ENCODE measurements at regions not wholly inside any gene's neighbourhood (a gene's known extent, or its start where the extent isn't known, plus 50 kb on each side); places are given as distances from the start of the nearest gene placed in this dataset.

DNA sequence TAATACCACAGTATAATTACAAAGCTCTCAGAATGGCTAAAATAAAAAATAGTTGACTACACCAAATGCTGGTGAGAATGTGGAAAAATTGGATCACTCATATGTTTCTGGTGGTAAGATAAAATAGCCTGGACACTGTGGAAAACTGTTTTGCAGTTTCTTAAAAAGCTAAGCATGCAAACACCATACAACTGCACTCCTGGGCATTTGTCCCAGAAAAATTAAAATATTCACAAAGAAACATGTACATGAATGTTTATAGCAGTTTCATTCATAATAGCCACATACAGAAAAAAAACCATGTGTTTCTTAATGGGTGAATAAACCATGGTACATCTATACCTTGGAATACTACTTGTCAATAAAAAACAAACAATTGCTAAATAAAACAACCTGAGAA is 172.9 kb downstream of the AHR start:
- H3K27ac Mint-ChIP-seq = no peak overlapping the region
- H3K36me3 Mint-ChIP-seq (ENCODE audit: insufficient read depth) = no peaks in the 10 kb centered on the region
- H3K27me3 Mint-ChIP-seq = no peaks in the 10 kb centered on the region
- H3K4me3 Mint-ChIP-seq (ENCODE audit: low read depth) = no peak overlapping the region
- peaks cover 11% of the 10 kb centered on the region for H3K9me3 Mint-ChIP-seq (ENCODE audit: low read depth)
- H3K4me1 Mint-ChIP-seq (ENCODE audit: low read depth) = no peaks in the 10 kb centered on the region
- TF ChIP-seq, protein P1, sequence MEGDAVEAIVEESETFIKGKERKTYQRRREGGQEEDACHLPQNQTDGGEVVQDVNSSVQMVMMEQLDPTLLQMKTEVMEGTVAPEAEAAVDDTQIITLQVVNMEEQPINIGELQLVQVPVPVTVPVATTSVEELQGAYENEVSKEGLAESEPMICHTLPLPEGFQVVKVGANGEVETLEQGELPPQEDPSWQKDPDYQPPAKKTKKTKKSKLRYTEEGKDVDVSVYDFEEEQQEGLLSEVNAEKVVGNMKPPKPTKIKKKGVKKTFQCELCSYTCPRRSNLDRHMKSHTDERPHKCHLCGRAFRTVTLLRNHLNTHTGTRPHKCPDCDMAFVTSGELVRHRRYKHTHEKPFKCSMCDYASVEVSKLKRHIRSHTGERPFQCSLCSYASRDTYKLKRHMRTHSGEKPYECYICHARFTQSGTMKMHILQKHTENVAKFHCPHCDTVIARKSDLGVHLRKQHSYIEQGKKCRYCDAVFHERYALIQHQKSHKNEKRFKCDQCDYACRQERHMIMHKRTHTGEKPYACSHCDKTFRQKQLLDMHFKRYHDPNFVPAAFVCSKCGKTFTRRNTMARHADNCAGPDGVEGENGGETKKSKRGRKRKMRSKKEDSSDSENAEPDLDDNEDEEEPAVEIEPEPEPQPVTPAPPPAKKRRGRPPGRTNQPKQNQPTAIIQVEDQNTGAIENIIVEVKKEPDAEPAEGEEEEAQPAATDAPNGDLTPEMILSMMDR (IDR thresholded peaks at IDR 0.05; ENCODE audit: unreplicated experiment) = no peak
- no peak for DNase-seq (ENCODE audit: low spot score, unreplicated experiment)

DNA sequence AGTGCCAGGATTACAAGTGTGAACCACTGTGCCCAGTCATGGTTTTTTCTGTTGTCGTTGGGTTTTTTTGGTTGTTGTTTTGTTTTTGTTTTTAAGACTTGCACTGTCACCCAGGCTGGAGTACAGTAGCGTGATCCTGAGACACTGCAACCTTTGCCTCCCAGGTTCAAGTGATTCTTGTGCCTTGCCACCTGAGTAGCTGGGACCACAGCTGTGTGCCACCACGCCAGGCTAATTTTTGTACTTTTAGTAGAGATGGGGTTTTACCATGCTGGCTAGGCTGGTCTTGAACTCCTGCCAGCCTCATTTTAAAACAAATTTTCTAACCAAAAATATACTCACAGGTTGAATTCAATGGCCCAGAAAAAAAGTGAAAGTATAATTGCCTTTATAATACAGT is 174.1 kb downstream of the AHR start:
- no peak overlapping the region for H3K4me3 Mint-ChIP-seq (ENCODE audit: low read depth)
- no peak for DNase-seq (ENCODE audit: low spot score, unreplicated experiment)
- H3K36me3 Mint-ChIP-seq (ENCODE audit: insufficient read depth) = no peaks in the 10 kb centered on the region
- TF ChIP-seq, protein P1 (IDR thresholded peaks at IDR 0.05; ENCODE audit: unreplicated experiment) = no peak
- no peak overlapping the region for H3K27ac Mint-ChIP-seq
- H3K4me1 Mint-ChIP-seq (ENCODE audit: low read depth) = no peaks in the 10 kb centered on the region
- H3K27me3 Mint-ChIP-seq = no peaks in the 10 kb centered on the region
- peaks cover 11% of the 10 kb centered on the region for H3K9me3 Mint-ChIP-seq (ENCODE audit: low read depth)

DNA sequence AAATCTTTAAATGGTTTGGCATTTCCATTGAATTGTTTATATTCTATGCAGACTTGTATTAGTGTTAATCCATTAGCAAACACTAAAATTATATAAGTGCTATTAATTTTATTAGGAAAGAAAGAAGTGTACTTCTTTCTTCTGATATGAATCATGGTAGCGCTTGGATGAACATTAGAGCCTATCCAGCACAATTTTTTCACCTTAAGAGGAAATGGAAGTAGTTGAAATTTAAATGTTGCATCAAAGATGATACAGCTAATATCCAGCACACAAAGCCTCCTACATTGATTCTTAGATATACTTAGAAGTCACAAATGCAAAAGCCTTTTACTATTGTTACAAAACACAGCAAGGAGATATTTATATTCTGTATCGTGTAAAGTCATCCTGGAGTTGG is 174.5 kb downstream of the AHR start:
- no peak for DNase-seq (ENCODE audit: low spot score, unreplicated experiment)
- H3K9me3 Mint-ChIP-seq (ENCODE audit: low read depth) = peaks cover 11% of the 10 kb centered on the region
- TF ChIP-seq, protein P1 (IDR thresholded peaks at IDR 0.05; ENCODE audit: unreplicated experiment) = no peak
- H3K36me3 Mint-ChIP-seq (ENCODE audit: insufficient read depth) = no peaks in the 10 kb centered on the region
- H3K27ac Mint-ChIP-seq = no peak overlapping the region
- H3K4me1 Mint-ChIP-seq (ENCODE audit: low read depth) = no peaks in the 10 kb centered on the region
- no peak overlapping the region for H3K4me3 Mint-ChIP-seq (ENCODE audit: low read depth)
- no peaks in the 10 kb centered on the region for H3K27me3 Mint-ChIP-seq

DNA sequence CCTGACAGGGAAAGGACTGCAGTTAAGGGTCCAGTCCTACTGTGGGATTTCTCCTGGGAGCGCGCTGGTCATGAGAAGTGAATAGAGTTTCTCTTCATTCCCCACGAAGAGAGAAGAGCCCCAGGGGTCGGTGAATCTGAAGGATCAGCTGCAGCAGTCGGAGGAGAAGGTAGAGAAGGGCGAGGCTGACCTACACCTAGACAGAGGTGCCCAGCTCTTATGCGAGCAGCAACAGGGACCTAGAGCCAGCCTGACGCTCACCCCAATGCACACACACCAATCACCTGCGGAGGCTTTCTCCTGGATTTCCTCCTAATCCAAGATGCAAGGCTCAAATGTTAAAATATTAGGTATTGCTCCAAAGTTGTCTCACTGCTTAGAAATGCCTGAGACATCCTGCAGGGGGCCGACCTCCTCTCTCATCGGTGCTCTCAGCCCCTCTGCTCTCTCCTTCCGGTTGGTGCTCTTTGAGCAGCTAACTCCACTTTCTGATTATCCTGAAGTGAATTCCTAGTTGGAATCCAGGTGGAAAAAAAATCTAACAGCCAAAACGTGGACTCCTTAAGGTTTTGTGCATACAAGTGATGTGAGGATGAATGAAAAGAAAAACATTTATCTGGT is 176.4 kb downstream of the AHR start:
- Mint-ChIP-seq H3K4me1 (ENCODE audit: low read depth) (no peaks in the 10 kb centered on the region), H3K4me3 (ENCODE audit: low read depth) (no peak overlapping the region), H3K27me3 (no peaks in the 10 kb centered on the region), H3K36me3 (ENCODE audit: insufficient read depth) (no peaks in the 10 kb centered on the region), H3K9me3 (ENCODE audit: low read depth) (peaks cover 7% of the 10 kb centered on the region), H3K27ac (no peak overlapping the region)
- no peak for DNase-seq (ENCODE audit: low spot score, unreplicated experiment)
- TF ChIP-seq, protein P1 (IDR thresholded peaks at IDR 0.05; ENCODE audit: unreplicated experiment) = peak; percentile 43

DNA sequence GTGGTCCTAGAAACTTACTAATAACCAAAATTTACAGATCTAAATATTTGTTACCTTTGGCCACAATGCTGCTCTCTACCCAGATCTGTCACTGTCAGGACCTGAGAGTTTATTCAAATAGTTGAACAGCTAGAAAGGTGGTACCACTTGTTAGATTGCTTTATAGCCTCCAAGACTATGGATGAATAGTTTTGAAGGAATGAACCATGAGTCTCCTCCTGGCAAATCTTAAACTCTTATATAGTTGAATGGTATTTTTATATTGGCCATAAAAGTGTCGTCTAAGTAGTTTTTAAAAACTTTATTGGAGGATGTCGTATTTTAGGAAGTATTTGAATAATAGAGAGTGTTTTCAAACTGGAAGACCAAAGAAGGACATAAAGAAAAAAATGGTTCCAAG is 178.7 kb downstream of the AHR start:
- H3K4me3 Mint-ChIP-seq (ENCODE audit: low read depth) = no peak overlapping the region
- H3K27me3 Mint-ChIP-seq = no peaks in the 10 kb centered on the region
- H3K4me1 Mint-ChIP-seq (ENCODE audit: low read depth) = no peaks in the 10 kb centered on the region
- H3K27ac Mint-ChIP-seq = no peak overlapping the region
- TF ChIP-seq, protein P1 (IDR thresholded peaks at IDR 0.05; ENCODE audit: unreplicated experiment) = no peak
- H3K9me3 Mint-ChIP-seq (ENCODE audit: low read depth) = no peaks in the 10 kb centered on the region
- no peaks in the 10 kb centered on the region for H3K36me3 Mint-ChIP-seq (ENCODE audit: insufficient read depth)
- DNase-seq (ENCODE audit: low spot score, unreplicated experiment) = no peak

Data from progenitor cell of endocrine pancreas (in vitro differentiated cells).